Lung (tissue), 11 donors: ENCODE measurements at regions not wholly inside any gene's neighbourhood (a gene's known extent, or its start where the extent isn't known, plus 50 kb on each side); places are given as distances from the start of the nearest gene placed in this dataset.
A peak's percentile ranks its signal among the peaks of the same experiment; 100 is the strongest.

Experiments
- ATAC-seq: fragments of 200-7000 bp; cut with Tn5 transposase; one replicate; pipeline ENCODE4 v1.9.1; 2020; ENCODE audit warnings: moderate number of reproducible peaks; ENCODE audit not compliant: insufficient read depth, low FRiP score
- DNase-seq, 3 donors: peaks; one replicate each; pipeline ENCODE4 v3.0.0-alpha.2; 2013 to 2017
- H3K27ac ChIP-seq, 2 donors: one replicate each; pipeline ENCODE4 v1.5.1; 2013; ENCODE audit warnings: mild to moderate bottlenecking in 2 of 2, moderate library complexity in 2 of 2, control low read depth in 1 of 2, inconsistent platforms in 1 of 2, low read depth in 1 of 2, low read length in 1 of 2
- H3K27me3 ChIP-seq, 3 donors: one replicate each; pipeline ENCODE4 v1.5.1; 2013; ENCODE audit warnings: low read length in 2 of 3; ENCODE audit not compliant: control insufficient read depth in 3 of 3, insufficient read depth in 3 of 3
- H3K36me3 ChIP-seq, 4 donors: one replicate each; pipeline ENCODE4 v1.5.1; 2013; ENCODE audit warnings: low read length in 4 of 4, mild to moderate bottlenecking in 1 of 4, moderate library complexity in 1 of 4; ENCODE audit not compliant: control insufficient read depth in 4 of 4, insufficient read depth in 4 of 4
- H3K4me1 ChIP-seq, 5 donors: one replicate each; pipeline ENCODE4 v1.5.1; 2013; ENCODE audit warnings: low read length in 5 of 5, mild to moderate bottlenecking in 2 of 5, moderate library complexity in 1 of 5; ENCODE audit not compliant: control insufficient read depth in 5 of 5, insufficient read depth in 5 of 5
- H3K4me3 ChIP-seq: one replicate; pipeline ENCODE4 v1.5.1; 2013; ENCODE audit warnings: mild to moderate bottlenecking, control low read depth, moderate library complexity
- H3K9ac ChIP-seq, 2 donors: one replicate each; pipeline ENCODE4 v1.5.1; 2013; ENCODE audit warnings: low read length in 2 of 2, control low read depth in 1 of 2; ENCODE audit not compliant: insufficient read depth in 1 of 2
- H3K9me3 ChIP-seq, 4 donors: one replicate each; pipeline ENCODE4 v1.5.1; 2013; ENCODE audit warnings: low read length in 3 of 4, mild to moderate bottlenecking in 1 of 4, moderate library complexity in 1 of 4; ENCODE audit not compliant: control insufficient read depth in 4 of 4, insufficient read depth in 3 of 4
- WGBS, 2 donors: extraction: QIAGEN DNeasy Blood & Tissue Kit; methylation state at CpG; one replicate each; pipeline ENCODE4 v1.1.7; 2013; 5-methylcytosine and 5-hydroxymethylcytosine counted together
- TF ChIP-seq, protein P1 (sequence below): IDR thresholded peaks from 2 replicates; pipeline ENCODE4 v1.5.1; 2012; ENCODE audit warnings: mild to moderate bottlenecking; ENCODE audit errors: control extremely low read depth, extremely low read depth
- donor health status: control.
- donor health status: control.
- donor health status: Bipolar disorder and iron deficiency.
- donor health status: healthy.
- donor health status: DM: yes; HTN: yes; CAD: no.

DNA sequence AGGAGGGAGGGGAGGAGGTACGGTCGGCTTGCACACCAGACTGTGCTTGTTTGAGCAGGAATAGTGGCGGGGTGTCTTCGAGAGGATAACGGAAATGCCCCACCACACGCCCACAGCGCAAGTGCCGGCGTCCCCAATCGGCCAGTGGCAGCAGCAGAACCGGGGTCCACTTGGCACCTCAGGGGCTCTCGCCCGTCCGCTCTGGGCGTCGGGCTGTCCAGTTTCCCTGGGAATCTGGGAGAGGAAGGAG lies 53.7 kb downstream of the CCDC54 start:
- WGBS, 2 donors, result 0% methylated on average over 11 to 16 of the region's 16 CpGs
- H3K4me3 ChIP-seq, result peak overlapping the region; percentile 95

DNA sequence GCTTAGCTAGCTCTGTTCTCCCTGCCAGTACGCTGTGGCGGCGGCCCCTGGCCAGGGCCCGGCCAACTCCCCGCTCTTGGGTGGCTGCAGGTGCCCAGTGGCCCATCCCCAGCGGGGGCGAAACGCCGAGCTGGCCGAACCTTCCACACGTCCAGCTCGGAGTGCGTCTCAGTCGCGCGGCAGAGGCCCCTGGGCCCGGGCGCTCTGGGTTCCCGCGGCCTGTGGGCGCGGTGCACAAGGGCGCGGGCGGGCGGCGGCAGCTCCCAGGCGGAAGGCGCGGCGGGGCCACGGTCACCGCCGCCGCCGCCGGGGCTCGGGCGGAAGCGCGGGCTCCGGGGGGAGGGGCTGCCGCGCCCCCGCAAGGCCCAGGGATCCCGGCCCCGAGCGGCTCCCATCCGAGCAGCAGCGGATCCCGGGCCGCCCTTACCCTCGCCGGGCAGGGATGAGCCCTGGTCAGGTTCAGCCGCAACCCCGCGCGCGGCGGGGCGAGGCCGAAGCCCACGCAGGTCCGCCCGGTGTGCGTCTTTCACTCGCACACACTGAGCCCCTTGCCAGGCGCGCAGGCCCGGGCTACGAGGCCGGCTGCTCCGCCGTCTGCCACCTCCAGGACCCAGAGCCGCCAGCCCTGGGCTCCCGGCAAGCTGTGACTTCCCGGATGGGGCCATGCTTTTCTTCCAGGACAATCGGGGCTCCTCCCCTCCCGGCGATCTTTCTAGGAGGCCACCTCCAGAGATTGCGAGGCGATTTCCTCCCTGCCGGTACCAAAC lies 54.2 kb downstream of the CCDC54 start:
- DNase-seq (peak; percentile 68 to 74 (median 70)), ATAC-seq (peak; percentile 76)
- Histone ChIP-seq H3K27ac (peak overlapping the region; percentile 95 to 100), H3K9me3 (no peaks in the 10 kb centered on the region), H3K4me3 (peak overlapping the region; percentile 95), H3K36me3 (no peaks in the 10 kb centered on the region), H3K27me3 (peaks cover 0 to 14% (median 7%) of the 10 kb centered on the region in 3 donors), H3K4me1 (peaks cover 0 to 20% (median 2%) of the 10 kb centered on the region in 5 donors), H3K9ac (peak overlapping the region; percentile 67)
- 0 to 1% methylated on average over 62 to 82 of the region's 83 CpGs for WGBS, 2 donors
- TF ChIP-seq, protein P1, sequence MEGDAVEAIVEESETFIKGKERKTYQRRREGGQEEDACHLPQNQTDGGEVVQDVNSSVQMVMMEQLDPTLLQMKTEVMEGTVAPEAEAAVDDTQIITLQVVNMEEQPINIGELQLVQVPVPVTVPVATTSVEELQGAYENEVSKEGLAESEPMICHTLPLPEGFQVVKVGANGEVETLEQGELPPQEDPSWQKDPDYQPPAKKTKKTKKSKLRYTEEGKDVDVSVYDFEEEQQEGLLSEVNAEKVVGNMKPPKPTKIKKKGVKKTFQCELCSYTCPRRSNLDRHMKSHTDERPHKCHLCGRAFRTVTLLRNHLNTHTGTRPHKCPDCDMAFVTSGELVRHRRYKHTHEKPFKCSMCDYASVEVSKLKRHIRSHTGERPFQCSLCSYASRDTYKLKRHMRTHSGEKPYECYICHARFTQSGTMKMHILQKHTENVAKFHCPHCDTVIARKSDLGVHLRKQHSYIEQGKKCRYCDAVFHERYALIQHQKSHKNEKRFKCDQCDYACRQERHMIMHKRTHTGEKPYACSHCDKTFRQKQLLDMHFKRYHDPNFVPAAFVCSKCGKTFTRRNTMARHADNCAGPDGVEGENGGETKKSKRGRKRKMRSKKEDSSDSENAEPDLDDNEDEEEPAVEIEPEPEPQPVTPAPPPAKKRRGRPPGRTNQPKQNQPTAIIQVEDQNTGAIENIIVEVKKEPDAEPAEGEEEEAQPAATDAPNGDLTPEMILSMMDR, result no peak

More for the DNA sequence above, 53.7 kb downstream of the CCDC54 start:
- peak in 2 of 3 donors; percentile 46 to 47 for DNase-seq
- ATAC-seq, result peak; percentile 8
- Histone ChIP-seq H3K27ac (peak overlapping the region; percentile 95 to 100), H3K9me3 (no peaks in the 10 kb centered on the region), H3K36me3 (no peaks in the 10 kb centered on the region), H3K9ac (no peak overlapping the region), H3K27me3 (peaks cover 0 to 14% (median 7%) of the 10 kb centered on the region in 3 donors), H3K4me1 (peaks cover 0 to 20% (median 2%) of the 10 kb centered on the region in 5 donors)
- TF ChIP-seq, protein P1, result no peak

DNA sequence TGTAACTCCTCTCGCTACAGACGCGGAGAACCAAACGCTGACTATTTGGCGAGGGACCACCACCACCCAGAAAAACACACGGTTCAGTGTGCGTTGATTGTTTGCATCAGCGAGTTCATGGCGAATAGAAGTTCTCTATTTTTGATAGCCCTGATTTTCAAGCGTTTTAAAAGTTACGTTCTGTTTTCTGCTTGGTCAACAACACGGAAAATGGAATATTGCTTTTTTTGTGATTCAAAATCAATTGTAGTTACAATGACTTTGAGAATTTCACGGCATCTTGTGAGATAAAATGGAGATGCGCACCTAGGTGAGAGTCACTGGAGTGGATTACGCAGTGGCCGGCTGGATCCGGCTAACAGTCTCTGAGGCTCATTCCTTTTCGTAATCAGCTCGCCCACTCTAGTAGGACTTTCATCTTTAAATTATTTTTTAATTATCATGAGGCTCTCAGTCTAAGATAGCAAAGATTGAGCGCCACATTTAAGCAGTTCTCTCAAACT lies 54.8 kb downstream of the CCDC54 start:
- TF ChIP-seq, protein P1, result no peak
- DNase-seq (peak; percentile 15 to 54 (median 33)), ATAC-seq (no peak)
- no peaks in the 10 kb centered on the region for H3K36me3 ChIP-seq
- no peaks in the 10 kb centered on the region for H3K9me3 ChIP-seq
- WGBS, 2 donors, result 4 to 9% methylated on average over 20 of the region's 20 CpGs
- peak overlapping the region; percentile 67 for H3K9ac ChIP-seq
- H3K27ac ChIP-seq, result peak overlapping the region; percentile 95 to 100
- H3K4me3 ChIP-seq, result peak overlapping the region; percentile 95
- peaks cover 0 to 14% (median 10%) of the 10 kb centered on the region in 3 donors for H3K27me3 ChIP-seq
- H3K4me1 ChIP-seq, result peaks cover 0 to 20% (median 2%) of the 10 kb centered on the region in 5 donors
